GM19035 (cell line): ENCODE measurements at regions not wholly inside any gene's neighbourhood (a gene's known extent, or its start where the extent isn't known, plus 50 kb on each side); places are given as distances from the start of the nearest gene placed in this dataset.
"Not testable (repeated sequence)": the region's sequence is repeated elsewhere in the genome, so short reads cannot be mapped to it uniquely, and the experiment has no call there.

Experiments used
- ATAC-seq: cut with Tn5 transposase; IDR thresholded peaks from one replicate; pipeline ENCODE4 v1.9.1; 2021; ENCODE audit not compliant: unreplicated experiment

- ATAC-seq = not testable (repeated sequence)
Measured at GRCh38 chr9:18066608-18067007, 407.3 kb upstream of the ADAMTSL1 start.

- no peak for ATAC-seq
Measured at GRCh38 chr9:18067548-18068120, 406.3 kb upstream of the ADAMTSL1 start.

GRCh38 chr9:18068900-18069299, 405.1 kb upstream of the ADAMTSL1 start:
- ATAC-seq = no peak

- ATAC-seq = no peak
Measured at GRCh38 chr9:18071651-18072060, 402.3 kb upstream of the ADAMTSL1 start.

- no peak for ATAC-seq
Measured at GRCh38 chr9:18073002-18073401, 401.0 kb upstream of the ADAMTSL1 start.

GRCh38 chr9:18074041-18074440, 399.9 kb upstream of the ADAMTSL1 start:
- ATAC-seq = no peak

GRCh38 chr9:18075253-18075952, 398.6 kb upstream of the ADAMTSL1 start:
- ATAC-seq = no peak

- ATAC-seq = no peak
Measured at GRCh38 chr9:18077941-18078678, 395.8 kb upstream of the ADAMTSL1 start.

- ATAC-seq = no peak
Measured at GRCh38 chr9:18092138-18092537, 381.8 kb upstream of the ADAMTSL1 start.

GRCh38 chr9:18106006-18106560, 367.9 kb upstream of the ADAMTSL1 start:
- no peak for ATAC-seq

- ATAC-seq = no peak
Measured at GRCh38 chr9:18109675-18110074, 364.3 kb upstream of the ADAMTSL1 start.

- ATAC-seq = no peak
Measured at GRCh38 chr9:18111146-18111545, 362.8 kb upstream of the ADAMTSL1 start.

GRCh38 chr9:18114559-18115475, 359.1 kb upstream of the ADAMTSL1 start:
- no peak for ATAC-seq

- ATAC-seq = no peak
Measured at GRCh38 chr9:18118268-18118667, 355.7 kb upstream of the ADAMTSL1 start.

- ATAC-seq = no peak
Measured at GRCh38 chr9:18122171-18122570, 351.8 kb upstream of the ADAMTSL1 start.

GRCh38 chr9:18124760-18125159, 349.2 kb upstream of the ADAMTSL1 start:
- no peak for ATAC-seq

GRCh38 chr9:18126831-18127498, 347.0 kb upstream of the ADAMTSL1 start:
- ATAC-seq = no peak

GRCh38 chr9:18127499-18127875, 346.5 kb upstream of the ADAMTSL1 start:
- ATAC-seq = no peak

GRCh38 chr9:18129809-18130334, 344.1 kb upstream of the ADAMTSL1 start:
- no peak for ATAC-seq

GRCh38 chr9:18136354-18136994, 337.5 kb upstream of the ADAMTSL1 start:
- ATAC-seq = no peak
